Upper lobe of right lung (tissue), 1 donor: ENCODE measurements at regions not wholly inside any gene's neighbourhood (a gene's known extent, or its start where the extent isn't known, plus 50 kb on each side); places are given as distances from the start of the nearest gene placed in this dataset.

ENCODE experiments used
- ATAC-seq: fragments of 200-7000 bp; cut with Tn5 transposase; one replicate; pipeline ENCODE4 v1.9.1; 2020; ENCODE audit warnings: mild to moderate bottlenecking, moderate library complexity
- DNase-seq: peaks from one replicate; pipeline ENCODE4 v3.0.0-alpha.2; 2020
- H3K27ac ChIP-seq: fragments of 200-600 bp; one replicate; pipeline ENCODE4 v1.8.0; 2022
- H3K27me3 ChIP-seq: fragments of 200-600 bp; one replicate; pipeline ENCODE4 v1.8.0; 2022; ENCODE audit warnings: mild to moderate bottlenecking
- H3K36me3 ChIP-seq: fragments of 200-600 bp; one replicate; pipeline ENCODE4 v1.8.0; 2022
- H3K4me1 ChIP-seq: fragments of 200-600 bp; one replicate; pipeline ENCODE4 v1.8.0; 2022
- H3K4me3 ChIP-seq: fragments of 200-600 bp; one replicate; pipeline ENCODE4 v1.8.0; 2022; ENCODE audit warnings: mild to moderate bottlenecking
- H3K9me3 ChIP-seq: fragments of 200-600 bp; one replicate; pipeline ENCODE4 v1.8.0; 2022
- intact Hi-C: fragments of 100-400 bp; cut with DNase I; formaldehyde crosslinking; loops from one replicate; pipeline ENCODE4 v1.11.0; 2022
- TF ChIP-seq, protein P1 (sequence below): fragments of 200-600 bp; IDR thresholded peaks from one replicate; pipeline ENCODE4 v1.8.0; 2022; ENCODE audit warnings: antibody characterized with exemption
- donor health status: DM: no; HTN: yes; CAD: no; lungs with severe emphysema.

DNA sequence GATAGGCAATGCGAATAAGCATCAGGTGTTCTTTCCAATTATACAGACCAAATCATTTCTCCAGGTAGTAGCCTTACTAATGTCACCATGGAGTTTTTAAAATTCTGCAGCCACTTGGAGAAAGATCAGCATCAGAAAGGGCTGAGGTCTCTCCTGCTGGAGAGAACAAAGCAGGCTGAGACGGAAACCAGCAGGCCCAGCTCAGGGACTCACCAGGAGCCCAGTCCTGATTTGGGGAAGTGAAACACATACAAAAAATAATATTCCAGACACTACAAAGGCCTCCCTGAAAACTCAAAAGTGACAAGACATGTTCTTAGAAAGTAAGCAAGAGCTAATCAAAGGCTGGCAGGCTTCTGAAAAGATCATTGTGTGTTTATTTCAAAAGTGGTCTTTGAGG is 207.1 kb upstream of the GHITM start:
- ATAC-seq (no peak), DNase-seq (no peak)
- Histone ChIP-seq H3K9me3 (no peaks in the 10 kb centered on the region), H3K36me3 (no peaks in the 10 kb centered on the region), H3K4me1 (no peaks in the 10 kb centered on the region), H3K27ac (no peak overlapping the region), H3K27me3 (no peaks in the 10 kb centered on the region), H3K4me3 (no peak overlapping the region)
- TF ChIP-seq, protein P1, sequence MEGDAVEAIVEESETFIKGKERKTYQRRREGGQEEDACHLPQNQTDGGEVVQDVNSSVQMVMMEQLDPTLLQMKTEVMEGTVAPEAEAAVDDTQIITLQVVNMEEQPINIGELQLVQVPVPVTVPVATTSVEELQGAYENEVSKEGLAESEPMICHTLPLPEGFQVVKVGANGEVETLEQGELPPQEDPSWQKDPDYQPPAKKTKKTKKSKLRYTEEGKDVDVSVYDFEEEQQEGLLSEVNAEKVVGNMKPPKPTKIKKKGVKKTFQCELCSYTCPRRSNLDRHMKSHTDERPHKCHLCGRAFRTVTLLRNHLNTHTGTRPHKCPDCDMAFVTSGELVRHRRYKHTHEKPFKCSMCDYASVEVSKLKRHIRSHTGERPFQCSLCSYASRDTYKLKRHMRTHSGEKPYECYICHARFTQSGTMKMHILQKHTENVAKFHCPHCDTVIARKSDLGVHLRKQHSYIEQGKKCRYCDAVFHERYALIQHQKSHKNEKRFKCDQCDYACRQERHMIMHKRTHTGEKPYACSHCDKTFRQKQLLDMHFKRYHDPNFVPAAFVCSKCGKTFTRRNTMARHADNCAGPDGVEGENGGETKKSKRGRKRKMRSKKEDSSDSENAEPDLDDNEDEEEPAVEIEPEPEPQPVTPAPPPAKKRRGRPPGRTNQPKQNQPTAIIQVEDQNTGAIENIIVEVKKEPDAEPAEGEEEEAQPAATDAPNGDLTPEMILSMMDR, result no peak
- intact Hi-C loops, result no loop called here

DNA sequence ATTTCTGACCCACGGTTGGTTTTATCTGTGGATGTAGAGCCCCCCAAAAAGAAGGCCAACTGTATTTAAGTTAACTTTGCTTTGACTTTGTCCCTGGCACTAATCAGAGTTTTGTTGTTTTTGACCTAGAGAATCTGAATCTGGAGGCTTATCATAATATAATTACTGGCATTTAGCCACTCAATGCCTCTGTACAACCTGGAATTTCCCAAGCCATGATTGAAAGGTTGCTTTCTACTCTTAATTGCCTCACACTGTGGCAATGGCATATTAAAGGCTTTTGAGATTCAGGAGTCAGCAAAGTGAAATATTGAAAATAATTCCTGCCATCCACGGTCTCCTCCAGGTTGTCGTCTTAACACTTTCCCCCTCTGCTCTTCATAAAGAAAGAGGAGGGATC is 205.2 kb upstream of the GHITM start:
- TF ChIP-seq, protein P1, result no peak
- intact Hi-C loops, result no loop called here
- Histone ChIP-seq H3K4me1 (no peaks in the 10 kb centered on the region), H3K27ac (no peak overlapping the region), H3K27me3 (no peaks in the 10 kb centered on the region), H3K9me3 (no peaks in the 10 kb centered on the region), H3K36me3 (no peaks in the 10 kb centered on the region), H3K4me3 (no peak overlapping the region)
- no peak for ATAC-seq
- DNase-seq, result no peak

DNA sequence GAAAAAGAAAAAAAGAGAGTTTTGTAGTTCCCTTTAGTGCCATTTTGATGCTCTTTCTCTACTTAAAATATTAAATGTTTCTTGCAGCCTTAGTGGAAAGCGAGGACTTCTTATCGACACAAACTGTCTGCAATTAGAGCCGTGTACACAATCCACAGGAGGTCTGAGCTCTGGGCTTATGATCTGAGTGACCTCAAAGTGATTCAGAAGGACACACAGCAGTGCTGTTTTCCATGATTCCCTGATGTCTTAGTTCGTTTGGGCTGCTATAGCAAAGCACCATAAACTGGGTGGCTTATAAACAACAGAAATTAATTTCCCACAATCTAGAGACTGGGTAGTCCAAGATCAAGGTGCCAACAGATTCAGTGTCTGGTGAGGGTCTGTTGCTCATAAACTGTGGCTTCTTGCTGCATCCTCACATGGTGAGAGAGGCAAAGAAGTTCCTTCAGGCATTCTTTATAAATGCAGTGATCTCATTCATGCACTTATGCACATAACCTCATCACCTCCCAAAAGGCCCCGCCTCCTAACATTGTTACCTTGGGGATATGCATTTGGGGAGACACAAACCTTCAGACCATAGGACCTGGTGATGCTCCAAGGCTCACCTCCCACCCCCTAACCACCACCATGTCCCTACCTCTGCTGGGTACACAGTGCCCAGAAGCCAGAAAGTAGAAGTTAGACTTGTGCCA is 204.5 kb upstream of the GHITM start:
- DNase-seq, result no peak
- H3K4me1 ChIP-seq, result no peaks in the 10 kb centered on the region

DNA sequence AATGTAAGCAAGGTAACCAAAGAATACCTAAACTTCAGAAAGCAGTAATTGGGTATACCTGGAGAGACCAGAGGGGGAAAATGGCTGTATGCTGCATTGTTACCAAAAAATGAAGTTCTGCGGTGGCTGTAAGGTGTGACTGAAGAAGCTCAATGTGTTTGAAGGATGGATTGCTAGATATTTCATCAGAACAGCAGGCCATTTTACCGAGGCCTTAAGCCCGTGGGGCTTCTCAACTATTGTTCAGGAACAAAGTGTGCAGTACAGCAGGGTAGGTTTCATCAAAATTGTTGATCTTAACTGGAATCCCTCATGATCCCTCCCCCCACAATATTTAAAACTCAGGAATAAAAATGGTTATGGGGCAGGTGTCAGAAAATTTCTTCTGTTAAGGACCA is 204.0 kb upstream of the GHITM start:
- DNase-seq (no peak), ATAC-seq (no peak)
- no peak overlapping the region for H3K27ac ChIP-seq
- H3K27me3 ChIP-seq, result no peaks in the 10 kb centered on the region
- no peaks in the 10 kb centered on the region for H3K9me3 ChIP-seq
- no peak overlapping the region for H3K4me3 ChIP-seq
- intact Hi-C loops, result no loop called here
- TF ChIP-seq, protein P1, result no peak
- no peaks in the 10 kb centered on the region for H3K4me1 ChIP-seq
- H3K36me3 ChIP-seq, result no peaks in the 10 kb centered on the region

More for the DNA sequence above, 204.5 kb upstream of the GHITM start:
- intact Hi-C loops, result no loop called here
- Histone ChIP-seq H3K27me3 (no peaks in the 10 kb centered on the region), H3K4me3 (no peak overlapping the region), H3K27ac (no peak overlapping the region), H3K36me3 (no peaks in the 10 kb centered on the region), H3K9me3 (no peaks in the 10 kb centered on the region)
- TF ChIP-seq, protein P1, result no peak
- ATAC-seq, result no peak

DNA sequence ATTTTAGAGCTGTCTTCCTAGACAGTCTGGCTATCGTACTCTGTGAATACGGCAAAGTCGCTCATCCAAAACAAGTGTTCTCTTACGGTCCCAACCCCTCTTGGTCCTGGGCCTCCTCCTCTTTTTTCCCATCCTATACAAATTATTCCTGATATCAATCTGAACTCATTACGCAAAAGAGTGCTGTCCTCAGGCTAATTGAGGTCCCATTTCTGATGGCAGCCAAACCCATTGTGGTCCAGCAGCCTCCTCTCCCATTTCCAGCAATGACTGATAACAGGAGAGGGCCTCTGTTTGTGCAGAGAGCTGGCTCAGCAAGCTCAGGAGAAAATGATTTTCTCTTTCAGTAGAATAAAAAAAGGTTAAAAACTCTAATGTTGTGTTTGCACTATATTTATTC is 203.4 kb upstream of the GHITM start:
- ATAC-seq, result no peak

More for the DNA sequence above, 203.4 kb upstream of the GHITM start:
- TF ChIP-seq, protein P1, result no peak
- no peak for DNase-seq
- intact Hi-C loops, result no loop called here
- Histone ChIP-seq H3K27me3 (no peaks in the 10 kb centered on the region), H3K27ac (no peak overlapping the region), H3K4me1 (no peaks in the 10 kb centered on the region), H3K36me3 (no peaks in the 10 kb centered on the region), H3K4me3 (no peak overlapping the region), H3K9me3 (no peaks in the 10 kb centered on the region)
